GM23338 (cell line): ENCODE measurements at regions not wholly inside any gene's neighbourhood (a gene's known extent, or its start where the extent isn't known, plus 50 kb on each side); places are given as distances from the start of the nearest gene placed in this dataset.

Experiments
- CTCF ChIP-seq, 2 experiments: fragments of 200-600 bp in 1 of 2; sonication (generic) in 1 of 2; conservative IDR thresholded peaks; 2 replicates each; pipeline versions ENCODE4 v1.5.1 to v1.6.1; 2016 to 2017; ENCODE audit warnings: antibody characterized with exemption in 2 of 2, low read depth in 2 of 2, mild to moderate bottlenecking in 2 of 2, moderate library complexity in 1 of 2
- NANOG ChIP-seq: IDR thresholded peaks from 2 replicates; pipeline ENCODE4 v1.6.1; 2016; ENCODE audit warnings: antibody characterized with exemption, borderline replicate concordance
- POLR2AphosphoS5 ChIP-seq: IDR thresholded peaks from 2 replicates; pipeline ENCODE4 v1.6.1; 2016; ENCODE audit warnings: antibody characterized with exemption, low read depth
- STAT1 ChIP-seq: IDR thresholded peaks from one replicate; pipeline ENCODE4 v1.6.1; 2016; ENCODE audit warnings: antibody characterized with exemption; ENCODE audit not compliant: unreplicated experiment
- ZNF114 ChIP-seq: fragments of 250-450 bp; sonication (Bioruptor Pico); IDR thresholded peaks from 2 replicates; pipeline ENCODE4 v1.5.0; 2020; ENCODE audit warnings: mild to moderate bottlenecking, moderate library complexity
- ZNF462 ChIP-seq: fragments of 250-450 bp; sonication (Bioruptor Pico); IDR thresholded peaks from 2 replicates; pipeline ENCODE4 v1.5.0; 2020; ENCODE audit warnings: mild to moderate bottlenecking, moderate library complexity
- TF ChIP-seq, protein P1 (sequence below): IDR thresholded peaks from one replicate; pipeline ENCODE4 v1.6.1; 2018; ENCODE audit warnings: antibody characterized with exemption; ENCODE audit not compliant: unreplicated experiment

DNA sequence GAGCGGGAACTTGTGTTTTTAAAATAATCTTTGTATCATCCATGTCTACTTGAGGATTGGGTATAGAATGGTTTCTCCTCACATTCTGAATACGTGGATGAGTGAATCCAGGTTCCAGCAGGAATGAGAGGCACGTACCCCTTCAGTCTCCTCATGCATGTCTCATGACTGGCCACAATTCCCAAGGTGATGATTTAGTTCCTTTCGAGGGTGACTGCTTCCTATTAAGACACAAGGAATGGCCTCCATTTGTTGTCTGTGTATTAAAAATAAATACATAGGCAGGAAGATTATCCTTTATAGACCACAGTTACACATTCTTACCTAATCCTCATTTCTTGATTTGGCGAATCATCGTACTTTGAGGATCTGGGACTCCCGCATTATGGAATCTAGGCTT lies 217.0 kb upstream of the LRIG1 start (continued):
- TF ChIP-seq ZNF462 (CRISPR knock-in tag): no peak
- no peak for TF ChIP-seq NANOG
- no peak for TF ChIP-seq STAT1
- TF ChIP-seq POLR2AphosphoS5: no peak
- no peak for TF ChIP-seq ZNF114 (CRISPR knock-in tag)
- no peak for TF ChIP-seq CTCF (conservative IDR thresholded peaks at IDR 0.05; ENCODE audit: low read depth in 2 of 2)
- TF ChIP-seq, protein P1, sequence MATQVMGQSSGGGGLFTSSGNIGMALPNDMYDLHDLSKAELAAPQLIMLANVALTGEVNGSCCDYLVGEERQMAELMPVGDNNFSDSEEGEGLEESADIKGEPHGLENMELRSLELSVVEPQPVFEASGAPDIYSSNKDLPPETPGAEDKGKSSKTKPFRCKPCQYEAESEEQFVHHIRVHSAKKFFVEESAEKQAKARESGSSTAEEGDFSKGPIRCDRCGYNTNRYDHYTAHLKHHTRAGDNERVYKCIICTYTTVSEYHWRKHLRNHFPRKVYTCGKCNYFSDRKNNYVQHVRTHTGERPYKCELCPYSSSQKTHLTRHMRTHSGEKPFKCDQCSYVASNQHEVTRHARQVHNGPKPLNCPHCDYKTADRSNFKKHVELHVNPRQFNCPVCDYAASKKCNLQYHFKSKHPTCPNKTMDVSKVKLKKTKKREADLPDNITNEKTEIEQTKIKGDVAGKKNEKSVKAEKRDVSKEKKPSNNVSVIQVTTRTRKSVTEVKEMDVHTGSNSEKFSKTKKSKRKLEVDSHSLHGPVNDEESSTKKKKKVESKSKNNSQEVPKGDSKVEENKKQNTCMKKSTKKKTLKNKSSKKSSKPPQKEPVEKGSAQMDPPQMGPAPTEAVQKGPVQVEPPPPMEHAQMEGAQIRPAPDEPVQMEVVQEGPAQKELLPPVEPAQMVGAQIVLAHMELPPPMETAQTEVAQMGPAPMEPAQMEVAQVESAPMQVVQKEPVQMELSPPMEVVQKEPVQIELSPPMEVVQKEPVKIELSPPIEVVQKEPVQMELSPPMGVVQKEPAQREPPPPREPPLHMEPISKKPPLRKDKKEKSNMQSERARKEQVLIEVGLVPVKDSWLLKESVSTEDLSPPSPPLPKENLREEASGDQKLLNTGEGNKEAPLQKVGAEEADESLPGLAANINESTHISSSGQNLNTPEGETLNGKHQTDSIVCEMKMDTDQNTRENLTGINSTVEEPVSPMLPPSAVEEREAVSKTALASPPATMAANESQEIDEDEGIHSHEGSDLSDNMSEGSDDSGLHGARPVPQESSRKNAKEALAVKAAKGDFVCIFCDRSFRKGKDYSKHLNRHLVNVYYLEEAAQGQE: no peak
